A549 (cell line): ENCODE measurements at regions not wholly inside any gene's neighbourhood (a gene's known extent, or its start where the extent isn't known, plus 50 kb on each side); places are given as distances from the start of the nearest gene placed in this dataset.
"Not testable (repeated sequence)": the region's sequence is repeated elsewhere in the genome, so short reads cannot be mapped to it uniquely, and the experiment has no call there.

Experiments
- ATAC-seq, 2 experiments: fragments of 200-7000 bp in 1 of 2; fragments of >200 bp in 1 of 2; cut with Nextera tagmentation in 1 of 2; cut with Tn5 transposase in 1 of 2; 3 replicates each; pipeline versions ENCODE4 v1.8.0 to v1.9.1; 2018 to 2020; ENCODE audit warnings: mild to moderate bottlenecking in 1 of 2, moderate library complexity in 1 of 2
- CTCF ChIA-PET: fragments of 300-600 bp; sonication (Branson Sonifier 250); formaldehyde crosslinking; extraction: SDS; loops from one replicate; lab custom pipeline; 2021; ENCODE audit warnings: antibody characterized with exemption, inconsistent platforms; lab: Yijun Ruan, JAX
- POLR2A ChIA-PET: fragments of 350-600 bp; formaldehyde crosslinking; extraction: SDS; loops from one replicate; lab custom pipeline; 2021; ENCODE audit warnings: antibody characterized with exemption, inconsistent platforms; lab: Yijun Ruan, JAX
- DNase-seq, 2 experiments: peaks; one replicate each; pipeline versions ENCODE4 v3.0.0 to v3.0.0-alpha.2; 2011 to 2016; ENCODE audit warnings: low read depth in 1 of 2, low spot score in 1 of 2
- FAIRE-seq: peaks from 2 replicates; lab custom pipeline; 2011; peaks lifted over from hg19 to GRCh38; lab: Jason Lieb, UNC
- H3K27ac ChIP-seq, 2 experiments: fragments of >200 bp; sonication (Bioruptor Twin); formaldehyde crosslinking; 3 replicates each; pipeline ENCODE4 v1.5.1; 2016 to 2017
- H3K4me1 ChIP-seq: fragments of >200 bp; sonication (Bioruptor Twin); formaldehyde crosslinking; 3 replicates; pipeline ENCODE4 v1.6.1; 2016
- H3K4me2 ChIP-seq: fragments of >200 bp; sonication (Bioruptor Twin); formaldehyde crosslinking; 3 replicates; pipeline ENCODE4 v1.6.1; 2016
- H3K4me3 ChIP-seq: fragments of >200 bp; sonication (Bioruptor Twin); formaldehyde crosslinking; 3 replicates; pipeline ENCODE4 v1.5.1; 2016
- H3K9me3 ChIP-seq: fragments of >200 bp; sonication (Bioruptor Twin); formaldehyde crosslinking; 3 replicates; pipeline ENCODE4 v1.6.1; 2016
- EHMT2 ChIP-seq: fragments of 200-600 bp; sonication (generic); IDR thresholded peaks from 2 replicates; pipeline ENCODE4 v1.6.1; 2016; ENCODE audit warnings: antibody characterized with exemption, low read depth, mild to moderate bottlenecking, moderate library complexity
- ESRRA ChIP-seq: fragments of 150-350 bp; IDR thresholded peaks from 2 replicates; pipeline ENCODE4 v1.6.1; 2014; ENCODE audit warnings: mild to moderate bottlenecking, low read length, borderline replicate concordance
- FOXS1 ChIP-seq: fragments of 250-450 bp; sonication (Bioruptor Pico); IDR thresholded peaks from 2 replicates; pipeline ENCODE4 v1.5.0; 2020; ENCODE audit warnings: mild to moderate bottlenecking, moderate library complexity
- HDAC2 ChIP-seq: fragments of 200-600 bp; sonication (generic); IDR thresholded peaks from 2 replicates; pipeline ENCODE4 v1.6.1; 2016
- HMGXB4 ChIP-seq: fragments of 250-450 bp; sonication (Bioruptor Pico); IDR thresholded peaks from 2 replicates; pipeline ENCODE4 v1.5.0; 2021; ENCODE audit warnings: mild to moderate bottlenecking, moderate library complexity, borderline replicate concordance
- HOXA7 ChIP-seq: fragments of 250-450 bp; sonication (Bioruptor Pico); IDR thresholded peaks from 2 replicates; pipeline ENCODE4 v1.5.0; 2020; ENCODE audit warnings: mild to moderate bottlenecking, moderate library complexity
- JUN ChIP-seq, 2 experiments: fragments of >200 bp; sonication (Bioruptor Twin); formaldehyde crosslinking; IDR thresholded peaks; 2 replicates in 1 of 2; 3 replicates in 1 of 2; pipeline ENCODE4 v1.6.1; 2016 to 2017
- JUNB ChIP-seq: fragments of >200 bp; sonication (Bioruptor Twin); formaldehyde crosslinking; IDR thresholded peaks from 2 replicates; pipeline ENCODE4 v1.6.1; 2016
- MAFK ChIP-seq: fragments of 450-650 bp; IDR thresholded peaks from 2 replicates; pipeline ENCODE4 v1.6.1; 2014; ENCODE audit not compliant: partially characterized antibody
- MAZ ChIP-seq: fragments of 150-350 bp; IDR thresholded peaks from 2 replicates; pipeline ENCODE4 v1.6.1; 2014; ENCODE audit warnings: antibody characterized with exemption, low read depth, low read length, borderline replicate concordance
- PHF8 ChIP-seq: fragments of 200-600 bp; sonication (generic); IDR thresholded peaks from 2 replicates; pipeline ENCODE4 v1.6.1; 2016; ENCODE audit warnings: low read depth, mild to moderate bottlenecking, antibody characterized with exemption, moderate library complexity, borderline replicate concordance
- RAD21 ChIP-seq, 2 experiments: fragments of >200 bp in 1 of 2; sonication (Bioruptor Twin) in 1 of 2; formaldehyde crosslinking in 1 of 2; IDR thresholded peaks in 1 of 2; conservative IDR thresholded peaks in 1 of 2; 2 replicates in 1 of 2; 3 replicates in 1 of 2; pipeline ENCODE4 v1.6.1; 2012 to 2018; ENCODE audit warnings: inconsistent platforms in 1 of 2
- RNF2 ChIP-seq: fragments of 200-600 bp; sonication (generic); IDR thresholded peaks from 2 replicates; pipeline ENCODE4 v1.6.1; 2016; ENCODE audit warnings: low read depth, mild to moderate bottlenecking, antibody characterized with exemption, moderate library complexity, borderline replicate concordance
- SMC3 ChIP-seq: fragments of >200 bp; sonication (Bioruptor Twin); formaldehyde crosslinking; IDR thresholded peaks from 3 replicates; pipeline ENCODE4 v1.6.1; 2018; ENCODE audit warnings: inconsistent platforms
- TFCP2L1 ChIP-seq: fragments of 250-450 bp; sonication (Bioruptor Pico); IDR thresholded peaks from 2 replicates; pipeline ENCODE4 v1.5.0; 2021; ENCODE audit warnings: mild to moderate bottlenecking
- ZSCAN20 ChIP-seq: fragments of 250-450 bp; sonication (Bioruptor Pico); IDR thresholded peaks from 2 replicates; pipeline ENCODE4 v1.8.0; 2022; ENCODE audit warnings: mild to moderate bottlenecking, moderate library complexity
- WGBS: methylation state at CpG from one replicate; pipeline ENCODE4 v1.1.6; 2017; ENCODE audit errors: missing lambda C conversion rate; 5-methylcytosine and 5-hydroxymethylcytosine counted together
- TF ChIP-seq, protein P1 (sequence below): fragments of >200 bp; sonication (Bioruptor Twin); formaldehyde crosslinking; IDR thresholded peaks from 3 replicates; pipeline ENCODE4 v1.5.1; 2016
- TF ChIP-seq, protein P2 (sequence below): IDR thresholded peaks from 2 replicates; pipeline ENCODE4 v1.6.1; 2012
- TF ChIP-seq, protein P3 (sequence below): fragments of 450-650 bp; IDR thresholded peaks from 2 replicates; pipeline ENCODE4 v1.6.1; 2014; ENCODE audit warnings: antibody characterized with exemption

- Histone ChIP-seq H3K4me2 (no peak overlapping the region), H3K9me3 (no peaks in the 10 kb centered on the region; the same call in 2 of the 3 replicates), H3K4me3 (no peak overlapping the region), H3K4me1 (no peaks in the 10 kb centered on the region), H3K27ac (no peak overlapping the region)
- TF ChIP-seq HMGXB4 (CRISPR knock-in tag): no peak
- TF ChIP-seq EHMT2: no peak
- no peak for TF ChIP-seq RAD21 (conservative IDR thresholded peaks at IDR 0.05 in 1 of 2, IDR thresholded peaks at IDR 0.05 in 1 of 2)
- TF ChIP-seq, protein P1, sequence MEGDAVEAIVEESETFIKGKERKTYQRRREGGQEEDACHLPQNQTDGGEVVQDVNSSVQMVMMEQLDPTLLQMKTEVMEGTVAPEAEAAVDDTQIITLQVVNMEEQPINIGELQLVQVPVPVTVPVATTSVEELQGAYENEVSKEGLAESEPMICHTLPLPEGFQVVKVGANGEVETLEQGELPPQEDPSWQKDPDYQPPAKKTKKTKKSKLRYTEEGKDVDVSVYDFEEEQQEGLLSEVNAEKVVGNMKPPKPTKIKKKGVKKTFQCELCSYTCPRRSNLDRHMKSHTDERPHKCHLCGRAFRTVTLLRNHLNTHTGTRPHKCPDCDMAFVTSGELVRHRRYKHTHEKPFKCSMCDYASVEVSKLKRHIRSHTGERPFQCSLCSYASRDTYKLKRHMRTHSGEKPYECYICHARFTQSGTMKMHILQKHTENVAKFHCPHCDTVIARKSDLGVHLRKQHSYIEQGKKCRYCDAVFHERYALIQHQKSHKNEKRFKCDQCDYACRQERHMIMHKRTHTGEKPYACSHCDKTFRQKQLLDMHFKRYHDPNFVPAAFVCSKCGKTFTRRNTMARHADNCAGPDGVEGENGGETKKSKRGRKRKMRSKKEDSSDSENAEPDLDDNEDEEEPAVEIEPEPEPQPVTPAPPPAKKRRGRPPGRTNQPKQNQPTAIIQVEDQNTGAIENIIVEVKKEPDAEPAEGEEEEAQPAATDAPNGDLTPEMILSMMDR: no peak
- ChIA-PET CTCF (no interaction called here), POLR2A (no interaction called here)
- no peak for ATAC-seq
- FAIRE-seq: no peak
- DNase-seq: no peak
- WGBS: 44% methylated on average over 4 of the region's 4 CpGs
These were observed 98.4 kb upstream of the RBM19 start for GRCh38 chr12:114064497-114064896.

GRCh38 chr12:114064034-114064433 is 97.9 kb upstream of the RBM19 start:
- H3K4me2 ChIP-seq, DNase-seq, H3K9me3 ChIP-seq, POLR2A ChIA-PET, FAIRE-seq, H3K27ac ChIP-seq, H3K4me1 ChIP-seq, H3K4me3 ChIP-seq, ATAC-seq, CTCF ChIA-PET: not testable (repeated sequence)
- WGBS: 70% methylated on average over 7 of the region's 8 CpGs

- no peak for DNase-seq
- FAIRE-seq: no peak
- no peak for ATAC-seq
These were observed 97.3 kb upstream of the RBM19 start for GRCh38 chr12:114063435-114063834.

GRCh38 chr12:114056351-114056750 is 90.2 kb upstream of the RBM19 start:
- H3K9me3 ChIP-seq, H3K27ac ChIP-seq, CTCF ChIA-PET, H3K4me3 ChIP-seq, POLR2A ChIA-PET, ATAC-seq, H3K4me2 ChIP-seq, DNase-seq, H3K4me1 ChIP-seq, FAIRE-seq: not testable (repeated sequence)
- 12% methylated on average over 8 of the region's 8 CpGs for WGBS

More at GRCh38 chr12:114063435-114063834, 97.3 kb upstream of the RBM19 start:
- Histone ChIP-seq H3K4me1 (no peaks in the 10 kb centered on the region), H3K27ac (no peak overlapping the region), H3K4me3 (no peak overlapping the region), H3K9me3 (no peaks in the 10 kb centered on the region; the same call in 2 of the 3 replicates), H3K4me2 (no peak overlapping the region)
- POLR2A ChIA-PET: no interaction called here
- CTCF ChIA-PET: no interaction called here
- TF ChIP-seq RNF2: no peak
- TF ChIP-seq, protein P2, sequence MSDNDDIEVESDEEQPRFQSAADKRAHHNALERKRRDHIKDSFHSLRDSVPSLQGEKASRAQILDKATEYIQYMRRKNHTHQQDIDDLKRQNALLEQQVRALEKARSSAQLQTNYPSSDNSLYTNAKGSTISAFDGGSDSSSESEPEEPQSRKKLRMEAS: no peak
- TF ChIP-seq HOXA7: no peak
- no peak for TF ChIP-seq EHMT2
- no peak for TF ChIP-seq FOXS1 (CRISPR knock-in tag)
- no peak for TF ChIP-seq TFCP2L1 (CRISPR knock-in tag)
- TF ChIP-seq HDAC2: no peak
- TF ChIP-seq MAZ: no peak
- TF ChIP-seq, protein P3, sequence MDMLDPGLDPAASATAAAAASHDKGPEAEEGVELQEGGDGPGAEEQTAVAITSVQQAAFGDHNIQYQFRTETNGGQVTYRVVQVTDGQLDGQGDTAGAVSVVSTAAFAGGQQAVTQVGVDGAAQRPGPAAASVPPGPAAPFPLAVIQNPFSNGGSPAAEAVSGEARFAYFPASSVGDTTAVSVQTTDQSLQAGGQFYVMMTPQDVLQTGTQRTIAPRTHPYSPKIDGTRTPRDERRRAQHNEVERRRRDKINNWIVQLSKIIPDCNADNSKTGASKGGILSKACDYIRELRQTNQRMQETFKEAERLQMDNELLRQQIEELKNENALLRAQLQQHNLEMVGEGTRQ: no peak
- no peak for TF ChIP-seq ESRRA
- TF ChIP-seq SMC3: no peak
- TF ChIP-seq, protein P1: no peak
- TF ChIP-seq PHF8: no peak
- no peak for TF ChIP-seq JUN (IDR thresholded peaks at IDR 0.05)
- TF ChIP-seq ZSCAN20: no peak
- no peak for TF ChIP-seq MAFK
- no peak for TF ChIP-seq JUNB
- 30% methylated on average over 3 of the region's 3 CpGs for WGBS
